ENCODE measurements at regions not wholly inside any gene's neighbourhood (a gene's known extent, or its start where the extent isn't known, plus 50 kb on each side); places are given as distances from the start of the nearest gene placed in this dataset.
"Not testable (repeated sequence)": the region's sequence is repeated elsewhere in the genome, so short reads cannot be mapped to it uniquely, and the experiment has no call there.

DNA sequence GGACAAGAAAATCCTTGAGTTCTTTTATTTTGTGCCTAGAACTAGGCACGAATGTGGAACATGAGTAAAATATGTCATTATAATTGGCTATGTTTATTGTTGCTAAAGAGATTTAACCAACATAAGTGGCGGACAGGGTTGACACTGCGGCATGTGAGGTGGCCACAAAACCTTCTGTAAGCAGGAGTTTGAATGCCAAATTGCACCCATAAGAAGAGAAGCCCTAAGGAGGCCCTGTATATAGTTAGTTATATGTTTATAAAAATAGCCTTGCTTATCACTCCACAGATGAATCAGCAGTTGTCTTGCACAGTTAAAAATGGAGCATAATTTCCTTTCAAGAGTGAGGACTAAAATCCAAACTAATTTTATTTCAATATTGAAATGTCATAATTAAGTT lies 336.1 kb downstream of the GBA3 start:
- no peak for DNase-seq (ENCODE audit: low read depth, low spot score)

DNA sequence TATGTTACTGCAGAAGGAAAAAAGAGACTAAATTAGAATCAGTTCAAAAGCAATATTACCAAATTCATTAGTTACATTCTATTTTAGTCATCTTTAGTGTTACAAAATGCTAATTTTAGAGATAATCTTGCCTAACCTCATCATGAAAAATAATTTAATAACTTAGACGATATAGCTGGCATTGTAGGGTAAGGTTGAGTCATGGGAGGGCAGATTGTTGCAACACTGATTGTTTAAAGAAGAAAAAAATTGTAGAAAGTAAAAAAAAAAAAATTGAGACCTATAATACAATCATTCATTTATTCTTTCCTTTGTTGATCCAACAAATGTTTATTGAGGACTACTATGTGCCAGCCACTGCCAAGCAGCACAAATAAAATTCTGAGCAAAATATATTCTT lies 330.9 kb downstream of the GBA3 start:
- no peak for DNase-seq (ENCODE audit: low read depth, low spot score)

DNA sequence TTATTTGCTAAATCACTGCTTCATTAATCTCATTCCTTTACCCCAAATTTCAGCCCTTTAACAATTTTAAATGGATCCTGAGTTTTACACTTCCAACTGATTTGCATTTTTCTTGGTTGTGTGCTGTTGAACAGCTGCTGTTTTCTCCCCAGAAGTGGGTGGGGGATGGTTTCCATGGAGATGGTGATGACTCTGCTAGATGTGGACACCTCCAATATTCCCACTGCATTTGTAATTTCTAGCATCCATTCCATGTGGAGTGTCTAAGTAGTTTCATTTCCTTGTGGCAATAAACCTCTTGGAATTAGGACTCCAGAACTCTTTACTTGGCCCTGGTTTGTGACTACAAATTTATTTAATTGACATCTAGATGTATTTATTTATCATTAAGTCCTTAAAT lies 330.4 kb downstream of the GBA3 start:
- no peak for DNase-seq (ENCODE audit: low read depth, low spot score)

DNA sequence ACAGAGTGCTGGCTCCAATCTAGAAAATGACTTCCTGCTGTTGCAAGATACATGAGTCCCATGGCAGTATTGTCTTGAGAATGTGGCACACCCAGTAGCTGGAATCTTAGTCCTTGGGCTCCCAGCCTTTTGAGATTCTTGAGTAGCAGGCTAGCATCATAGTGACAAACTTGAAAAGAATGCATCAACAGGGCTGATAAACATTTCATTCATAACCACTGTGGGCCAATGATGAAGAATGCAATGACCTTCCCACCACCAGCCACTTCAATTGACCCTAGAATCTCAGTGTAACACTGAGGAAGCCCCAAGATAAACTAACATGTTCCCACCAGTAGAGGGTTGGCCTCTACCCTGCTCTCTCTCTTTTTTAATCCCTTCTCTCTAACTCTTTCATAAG lies 329.3 kb downstream of the GBA3 start:
- DNase-seq (ENCODE audit: low read depth, low spot score), result no peak

DNA sequence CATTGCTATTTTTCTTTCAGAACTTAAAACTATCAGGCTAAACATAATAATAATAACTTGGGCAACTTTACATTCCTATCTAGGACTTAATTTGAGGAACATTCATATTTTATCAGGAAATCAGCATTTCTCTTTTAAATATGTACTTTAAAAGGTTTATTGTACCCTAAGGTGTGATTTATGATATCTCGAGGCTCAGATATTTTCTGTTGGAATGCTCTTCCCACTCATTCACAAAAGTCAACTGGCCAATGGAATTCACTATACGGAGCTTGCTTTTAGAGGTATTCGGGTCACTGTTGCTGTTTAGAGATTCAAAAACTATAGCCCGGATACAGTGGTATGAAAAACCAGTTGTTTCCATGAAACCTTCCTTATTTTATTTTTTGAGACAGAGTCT lies 328.3 kb downstream of the GBA3 start:
- no peak for DNase-seq (ENCODE audit: low read depth, low spot score)

DNA sequence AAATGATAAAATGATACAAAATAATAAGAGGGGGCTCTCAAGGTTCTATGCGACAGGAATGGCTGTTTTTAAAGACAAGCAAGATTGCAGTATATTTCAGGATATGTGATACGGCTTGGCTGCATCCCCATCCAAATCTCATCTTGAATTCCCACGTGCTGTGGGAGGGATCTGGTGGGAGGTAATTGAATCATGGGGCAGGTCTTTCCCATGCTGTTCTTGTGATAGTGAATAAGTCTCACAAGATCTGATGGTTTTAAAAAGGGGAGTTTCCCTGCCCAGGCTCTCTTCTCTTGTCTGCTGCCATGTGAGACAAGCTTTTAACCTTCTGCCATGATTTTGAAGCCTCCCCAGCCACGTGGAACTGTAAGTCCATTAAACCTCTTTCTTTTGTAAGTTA lies 327.7 kb downstream of the GBA3 start:
- DNase-seq (ENCODE audit: low read depth, low spot score), result not testable (repeated sequence)

DNA sequence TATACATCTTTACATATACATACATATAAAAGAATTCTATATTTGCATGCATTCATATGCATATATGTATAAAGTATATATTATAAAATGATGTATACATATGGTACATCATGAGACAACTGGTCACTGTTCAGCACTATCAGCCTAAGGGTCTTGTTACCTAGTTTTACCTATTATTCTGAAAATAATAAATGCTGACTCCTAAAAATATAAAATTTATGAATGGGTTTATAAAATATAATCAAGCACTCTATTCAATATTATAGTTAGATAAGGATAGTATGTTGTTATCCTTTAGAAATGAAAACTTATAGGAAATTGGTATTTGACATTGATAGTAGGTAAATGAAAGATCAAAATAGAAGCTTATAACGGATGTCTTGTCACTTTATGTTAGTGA lies 324.2 kb downstream of the GBA3 start:
- no peak for DNase-seq (ENCODE audit: low read depth, low spot score)

DNA sequence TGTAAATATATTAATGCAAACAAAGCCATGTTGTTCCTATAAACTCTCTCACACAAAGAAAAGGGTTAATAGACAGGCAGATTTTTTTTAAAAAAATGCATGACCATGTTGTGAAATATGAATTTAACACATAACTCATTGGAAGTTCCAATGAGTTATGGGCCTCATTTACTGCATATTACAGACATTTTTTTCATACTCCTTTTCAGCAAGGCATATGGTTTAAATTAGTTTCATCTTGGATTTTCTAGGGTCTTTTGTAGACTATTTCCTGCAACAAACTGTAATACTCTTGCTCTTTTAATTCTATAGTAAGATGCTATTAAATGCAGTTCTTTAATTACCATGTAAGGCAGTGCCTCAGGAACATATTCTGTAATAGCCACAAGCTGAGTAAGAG lies 323.1 kb downstream of the GBA3 start:
- no peak for DNase-seq (ENCODE audit: low read depth, low spot score)

DNA sequence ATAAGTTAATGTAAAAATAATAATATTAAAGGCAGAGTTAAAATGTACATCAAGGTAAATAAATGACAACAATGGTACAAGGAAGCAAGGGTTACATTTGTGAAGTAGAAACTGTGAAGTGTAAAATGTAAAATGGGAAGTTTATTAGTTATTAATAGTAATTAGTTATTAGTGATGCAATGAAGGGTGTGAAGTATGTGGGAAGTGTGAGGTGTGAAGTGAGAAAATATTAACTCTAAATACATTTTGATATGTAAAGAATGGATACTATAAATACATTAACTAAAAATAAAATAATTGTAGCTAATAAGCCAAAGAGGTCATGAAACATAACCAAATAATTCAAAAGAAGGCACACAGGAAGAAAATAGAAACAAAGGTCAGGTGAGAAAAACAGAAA lies 316.4 kb downstream of the GBA3 start:
- DNase-seq (ENCODE audit: low read depth, low spot score), result no peak

DNA sequence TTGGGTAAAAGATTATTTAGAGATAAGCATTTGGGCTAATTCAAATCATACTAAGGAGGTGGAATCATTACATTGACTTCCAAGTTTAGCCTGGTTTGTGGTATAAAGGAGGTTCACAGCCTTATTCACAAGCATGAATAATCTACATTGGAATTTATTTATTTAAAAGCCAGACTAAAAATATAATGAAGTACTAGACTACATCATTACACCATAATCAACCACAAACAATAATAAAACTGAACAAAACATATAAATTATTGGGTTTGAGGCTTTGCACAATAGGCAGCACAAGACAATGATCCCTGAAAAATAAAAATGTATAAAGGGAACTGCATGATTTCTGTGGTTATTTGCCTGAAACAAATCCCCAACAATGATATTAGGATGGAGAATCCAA lies 314.0 kb downstream of the GBA3 start:
- DNase-seq (ENCODE audit: low read depth, low spot score), result no peak

DNA sequence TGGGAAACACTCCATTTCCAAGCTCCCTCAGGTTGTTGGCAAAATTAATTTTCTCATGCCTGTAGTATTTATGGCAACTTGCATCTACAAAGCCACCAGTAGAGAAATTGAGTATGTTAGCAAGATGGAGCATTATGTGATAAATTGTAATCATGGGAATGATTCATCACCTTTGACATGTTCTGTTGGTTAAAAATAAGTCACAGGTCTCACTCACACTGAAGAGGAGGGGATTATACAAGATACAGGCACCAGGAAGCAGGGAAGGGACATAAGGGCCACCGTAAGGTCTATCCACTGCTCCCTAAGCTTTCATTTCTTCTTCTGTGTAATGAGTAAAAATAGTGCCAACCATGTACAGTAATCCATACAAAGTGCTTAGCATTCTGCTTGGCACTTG lies 313.0 kb downstream of the GBA3 start:
- DNase-seq (ENCODE audit: low read depth, low spot score), result no peak

DNA sequence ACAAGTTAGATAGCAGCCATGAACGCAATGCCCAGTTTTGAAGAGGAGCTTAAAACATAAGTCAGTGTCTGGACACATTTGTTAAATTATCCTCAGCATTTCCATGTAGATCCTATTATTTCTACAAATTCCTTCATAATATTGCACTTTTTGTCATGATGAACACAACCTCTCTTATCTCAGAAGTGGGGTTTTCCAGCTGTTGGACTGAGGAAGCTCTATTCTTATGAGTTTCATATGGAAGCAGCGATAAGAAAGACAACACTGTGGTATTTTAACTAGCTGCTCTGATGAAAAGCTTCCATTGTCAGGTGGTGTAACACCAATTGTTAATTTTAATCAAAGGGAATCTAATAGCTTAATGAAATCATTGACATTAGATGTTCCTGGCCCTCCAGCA lies 308.7 kb downstream of the GBA3 start:
- DNase-seq (ENCODE audit: low read depth, low spot score), result no peak

DNA sequence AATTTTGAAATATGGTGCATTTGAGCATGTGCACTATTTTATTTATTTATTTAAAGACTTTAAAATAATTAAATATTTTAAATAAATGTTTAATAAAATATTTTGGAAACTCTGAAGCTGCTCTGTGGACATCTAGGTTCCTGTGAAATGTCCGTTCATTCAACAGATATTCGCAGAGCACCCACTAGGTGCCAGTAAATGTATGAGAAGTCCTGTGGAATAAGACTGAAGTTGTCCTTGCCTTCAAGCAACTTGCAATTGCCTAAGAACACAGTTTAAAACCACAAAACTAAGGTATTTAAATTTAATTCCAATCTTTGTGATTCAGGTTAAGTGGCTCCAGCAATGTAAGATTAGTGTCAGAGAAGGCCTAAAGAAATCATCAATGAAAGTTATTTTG lies 306.7 kb downstream of the GBA3 start:
- DNase-seq (ENCODE audit: low read depth, low spot score), result no peak

DNA sequence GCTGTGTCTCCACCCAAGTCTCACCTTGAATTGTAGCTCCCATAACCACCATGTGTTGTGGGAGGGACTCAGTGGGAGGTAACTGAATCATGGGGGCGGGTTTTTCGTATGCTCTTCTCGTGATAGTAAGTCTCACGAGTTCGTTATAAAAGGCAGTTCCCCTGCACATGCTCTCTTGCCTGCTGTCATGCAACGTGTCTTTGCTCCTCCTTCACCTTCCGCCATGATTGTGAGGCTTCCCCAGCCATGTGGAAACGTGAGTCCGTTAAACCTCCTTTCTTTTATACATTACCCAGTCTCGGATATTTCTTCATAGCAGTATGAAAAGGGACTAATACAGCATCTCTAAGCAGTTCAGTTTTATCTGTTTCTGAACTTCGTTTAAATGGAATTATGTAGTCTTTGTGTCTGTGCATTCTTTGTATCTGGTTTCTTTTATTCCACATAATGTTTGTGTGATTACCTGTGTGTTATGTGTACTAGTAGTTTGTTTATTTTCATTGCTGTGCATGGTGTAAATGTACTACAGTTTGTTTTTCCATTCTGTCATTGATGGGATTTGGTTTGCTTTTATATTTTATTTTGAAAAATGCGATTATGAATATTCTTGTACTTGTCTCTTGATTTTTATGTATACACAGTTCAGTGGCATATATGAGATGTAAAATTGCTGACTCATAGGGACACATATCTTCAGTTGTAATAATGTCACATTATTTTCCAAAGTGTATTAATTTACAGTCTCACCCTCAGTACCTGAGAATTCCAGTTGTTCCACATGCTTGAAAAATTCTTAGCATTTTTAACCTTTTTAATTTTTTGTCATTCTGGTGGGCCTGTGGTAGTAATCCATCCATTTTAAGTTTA lies 304.9 kb downstream of the GBA3 start:
- DNase-seq (ENCODE audit: low read depth, low spot score), result no peak

DNA sequence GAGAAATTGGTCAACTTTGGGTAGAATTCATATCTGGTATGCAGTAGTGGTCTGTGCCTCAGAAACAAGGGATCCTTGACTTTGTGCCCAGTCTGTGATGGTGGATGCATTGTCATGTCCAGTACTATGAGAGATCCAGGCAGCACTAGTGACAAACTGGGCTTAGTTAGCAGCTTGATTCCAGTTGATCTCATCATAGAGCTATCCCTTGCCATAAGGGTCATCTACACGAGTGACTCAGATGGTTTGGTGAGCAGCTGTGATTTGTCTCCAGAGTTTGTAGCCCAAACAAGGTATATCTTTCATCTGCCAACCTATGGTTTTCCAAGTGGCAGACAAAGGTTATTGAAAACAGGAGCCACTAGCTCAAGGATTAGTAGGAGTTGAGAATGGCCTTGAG lies 298.8 kb downstream of the GBA3 start:
- DNase-seq (ENCODE audit: low read depth, low spot score), result no peak

DNA sequence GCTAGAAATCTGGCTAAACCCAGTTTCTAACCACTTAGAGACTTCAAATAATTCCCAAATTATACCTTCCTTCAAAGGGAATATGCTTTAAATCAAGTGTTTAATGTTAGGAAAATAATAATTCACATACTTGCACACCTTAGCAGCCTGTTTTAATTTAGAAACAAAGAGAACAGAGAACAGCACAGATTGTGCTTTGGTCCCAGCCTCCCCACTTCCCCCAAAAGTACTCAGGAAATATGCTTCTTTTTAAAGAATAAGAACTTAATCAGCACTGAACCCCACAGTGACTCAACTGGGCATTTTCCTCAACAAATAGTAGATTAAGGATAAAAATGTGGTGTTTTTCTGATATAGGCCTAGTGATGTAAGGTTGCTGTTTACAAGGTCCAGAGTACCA lies 295.8 kb downstream of the GBA3 start:
- no peak for DNase-seq (ENCODE audit: low read depth, low spot score)

DNA sequence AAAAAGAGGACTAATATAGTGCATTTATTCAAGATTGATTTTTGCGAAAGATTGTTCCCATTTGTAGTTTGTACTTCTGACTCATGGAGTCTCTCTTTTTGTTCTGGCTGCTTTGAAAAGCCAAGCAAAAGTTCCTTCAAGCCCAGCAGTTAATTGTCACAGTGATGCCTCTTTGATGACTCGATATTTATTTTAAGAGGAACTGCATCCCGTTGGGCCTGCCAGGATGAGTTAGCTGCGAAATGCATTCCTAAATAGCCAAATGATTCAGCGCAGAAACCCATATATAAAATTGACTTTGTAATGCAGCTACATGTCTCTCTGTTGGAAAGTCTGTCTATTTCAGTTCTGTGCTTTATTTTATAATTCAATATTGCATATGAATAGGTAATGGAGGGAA lies 295.1 kb downstream of the GBA3 start:
- DNase-seq (ENCODE audit: low read depth, low spot score), result no peak

DNA sequence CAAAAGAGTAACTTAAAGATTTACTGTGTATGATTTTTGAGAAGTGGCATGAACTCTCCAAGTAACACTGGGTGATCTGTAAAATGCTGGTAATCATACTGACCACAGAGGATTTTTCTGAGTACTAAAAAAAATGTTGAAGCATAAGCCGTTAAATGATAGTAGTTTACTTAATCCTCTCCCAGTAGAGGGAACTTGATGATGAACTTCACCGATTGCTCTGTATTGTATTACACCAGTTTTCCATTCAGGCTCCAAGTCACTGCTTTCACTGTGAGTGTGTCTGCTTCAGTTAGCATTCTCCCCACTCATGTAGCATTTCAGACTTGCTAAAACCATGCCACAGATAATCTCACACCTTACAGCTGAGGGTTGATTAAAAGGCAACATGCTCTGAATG lies 294.1 kb downstream of the GBA3 start:
- no peak for DNase-seq (ENCODE audit: low read depth, low spot score)

DNA sequence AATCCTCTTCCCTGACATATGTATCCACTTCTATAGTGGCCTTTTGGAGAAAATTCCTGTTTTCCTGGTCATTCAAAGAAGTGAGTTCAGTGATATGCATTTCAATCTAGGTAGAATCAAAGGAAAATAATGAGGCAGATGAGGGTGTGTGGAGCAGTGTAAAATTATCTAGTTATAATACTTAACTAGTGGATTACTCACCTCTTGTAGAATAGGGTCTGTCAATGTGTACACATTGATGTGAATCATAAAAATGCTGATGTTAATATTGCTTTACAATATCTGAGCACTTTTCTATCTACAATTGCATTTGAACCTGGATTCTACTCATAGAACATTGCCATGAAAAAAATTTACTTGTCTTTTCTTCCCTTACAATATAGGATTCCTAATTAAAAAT lies 293.5 kb downstream of the GBA3 start:
- no peak for DNase-seq (ENCODE audit: low read depth, low spot score)

DNA sequence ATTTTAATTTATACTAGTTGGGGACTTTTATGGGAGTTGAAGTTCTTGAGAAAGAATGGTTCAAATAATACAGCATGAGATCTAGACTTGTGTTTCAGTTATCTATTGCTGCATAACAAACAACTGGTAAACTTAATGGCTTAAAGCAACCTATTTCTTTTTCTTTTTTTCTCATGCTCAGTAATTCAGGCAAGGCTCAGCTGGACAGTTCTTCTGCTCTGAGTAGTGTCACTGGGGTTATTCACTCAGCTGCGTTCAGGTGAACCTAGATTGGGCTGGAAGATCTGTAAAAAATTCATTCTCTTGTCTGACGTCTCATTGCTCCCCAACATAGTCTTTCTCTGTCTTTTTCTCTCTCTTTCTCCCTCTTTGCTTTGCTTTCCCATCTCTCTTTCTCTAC lies 291.7 kb downstream of the GBA3 start:
- DNase-seq (ENCODE audit: low read depth, low spot score), result no peak

DNA sequence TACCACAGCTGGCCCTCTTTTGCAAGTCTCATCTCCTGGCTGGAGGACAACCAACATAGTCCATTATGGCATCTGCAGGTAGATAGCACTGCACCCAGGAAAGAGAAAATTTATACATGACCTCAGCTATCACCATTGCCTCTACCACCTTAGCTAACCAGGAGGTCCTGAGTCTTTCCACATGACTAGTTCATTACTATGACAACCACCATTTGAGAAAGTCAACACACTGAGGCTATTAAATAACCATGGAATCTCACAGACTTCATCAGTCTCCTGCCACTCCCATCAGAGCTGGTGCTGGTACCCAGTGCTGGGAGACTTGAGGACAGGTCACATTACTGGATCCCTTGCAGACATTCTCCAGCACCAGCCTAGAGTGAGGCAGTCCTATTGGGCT lies 285.9 kb downstream of the GBA3 start:
- no peak for DNase-seq (ENCODE audit: low read depth, low spot score)

DNA sequence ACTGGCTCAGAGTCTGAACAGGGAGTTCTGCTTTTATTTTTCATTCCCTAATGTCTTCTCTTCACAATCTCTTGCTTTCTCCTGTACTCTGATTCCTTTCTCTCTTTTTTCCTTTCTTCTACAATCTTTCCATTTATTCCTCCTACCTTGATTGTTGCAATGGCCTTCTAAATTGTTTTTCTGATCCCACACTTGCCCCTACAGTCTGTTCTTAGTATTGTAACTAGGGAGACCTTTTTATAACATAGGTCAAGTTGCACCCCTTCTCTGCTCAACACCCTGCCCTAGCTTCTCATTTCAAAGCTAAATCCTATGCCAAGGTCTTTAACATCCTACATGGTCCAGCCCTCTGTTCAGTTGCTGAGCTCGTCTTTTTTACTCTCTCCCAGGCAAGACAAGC lies 277.9 kb downstream of the GBA3 start:
- no peak for DNase-seq (ENCODE audit: low read depth, low spot score)

DNA sequence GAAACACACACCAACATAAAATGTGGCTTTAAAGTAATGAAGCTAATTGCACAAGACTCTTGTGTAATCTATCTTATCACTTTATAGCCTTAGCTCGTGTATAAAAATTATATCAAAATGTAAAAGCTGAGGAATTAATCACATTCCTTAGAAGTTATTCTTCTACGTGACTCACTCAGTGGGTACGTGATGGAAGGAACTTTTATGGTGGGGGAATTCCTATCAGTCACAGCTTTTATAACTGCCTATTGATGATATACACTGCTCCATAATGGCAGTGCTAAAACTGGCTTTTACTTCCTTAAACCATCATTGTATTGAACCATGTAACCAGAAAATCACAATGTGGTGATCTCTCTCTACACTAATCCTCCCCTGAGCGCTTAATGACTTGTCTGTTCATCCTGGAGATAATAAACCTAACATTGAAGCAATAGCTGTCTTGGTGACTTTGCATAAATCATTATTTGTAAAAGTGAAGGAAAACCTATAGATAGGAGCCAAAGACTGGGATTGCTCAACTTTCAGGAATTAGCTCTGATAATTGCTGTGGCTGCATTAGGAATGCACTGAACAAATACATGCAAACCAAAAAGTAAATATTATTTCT lies 276.7 kb downstream of the GBA3 start:
- no peak for DNase-seq (ENCODE audit: low read depth, low spot score)

DNA sequence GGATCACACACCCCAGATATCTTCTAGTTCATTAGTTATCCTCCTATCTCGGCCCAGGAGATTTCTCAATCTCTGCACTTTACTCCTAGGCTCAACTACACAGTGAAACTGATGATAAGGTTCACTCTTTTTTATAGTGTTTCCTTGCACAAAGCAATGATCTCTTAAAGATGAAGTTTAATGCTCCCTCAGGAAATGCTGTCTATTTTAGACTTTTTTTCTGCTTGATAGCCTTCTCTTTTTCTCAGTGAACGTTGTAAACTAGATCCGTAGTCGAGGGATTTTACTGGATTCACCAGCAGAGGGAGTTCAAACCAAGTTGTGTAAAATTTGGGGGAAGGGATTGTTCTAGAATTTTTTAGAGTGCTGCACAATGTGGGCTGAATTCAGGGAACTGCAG lies 269.6 kb downstream of the GBA3 start:
- no peak for DNase-seq (ENCODE audit: low read depth, low spot score)
